Activated B cell treated with CpG ODN at 0.5 μM for 24 hours (primary cell): ENCODE measurements at regions not wholly inside any gene's neighbourhood (a gene's known extent, or its start where the extent isn't known, plus 50 kb on each side); places are given as distances from the start of the nearest gene placed in this dataset.

Experiments used
- ATAC-seq: fragments of 200-7000 bp; cut with Tn5 transposase; one replicate; pipeline ENCODE4 v1.10.0; 2021; ENCODE audit warnings: low read depth, mild to moderate bottlenecking, moderate library complexity
- CTCF ChIA-PET: fragments of 350-600 bp; sonication (Branson Sonifier 250); formaldehyde crosslinking; loops from one replicate; lab custom pipeline; 2021; ENCODE audit warnings: antibody characterized with exemption; lab: Charles Lee
- POLR2A ChIA-PET: fragments of 350-600 bp; sonication (Branson Sonifier 250); formaldehyde crosslinking; loops from one replicate; lab custom pipeline; 2021; ENCODE audit warnings: antibody characterized with exemption; lab: Charles Lee
- DNase-seq: peaks from one replicate; pipeline ENCODE4 v3.0.0; 2022
- H3K27ac Mint-ChIP-seq: one replicate; pipeline ENCODE4 v1.8.0; 2020; ENCODE audit warnings: mixed read lengths
- H3K27me3 Mint-ChIP-seq: one replicate; pipeline ENCODE4 v1.8.0; 2021; ENCODE audit warnings: mixed read lengths
- H3K36me3 Mint-ChIP-seq: one replicate; pipeline ENCODE4 v1.8.0; 2021; ENCODE audit warnings: low read depth, mixed read lengths
- H3K4me1 Mint-ChIP-seq: one replicate; pipeline ENCODE4 v1.8.0; 2021; ENCODE audit warnings: mixed read lengths
- H3K4me3 Mint-ChIP-seq: one replicate; pipeline ENCODE4 v1.8.0; 2020; ENCODE audit warnings: mild to moderate bottlenecking, mixed read lengths
- H3K9me3 Mint-ChIP-seq: one replicate; pipeline ENCODE4 v1.8.0; 2020; ENCODE audit warnings: mixed read lengths
- intact Hi-C: fragments of 100-400 bp; cut with micrococcal nuclease; formaldehyde crosslinking; loops from one replicate; pipeline ENCODE4 v1.15.1; 2024
- TF ChIP-seq, protein P1 (sequence below): fragments of 200-600 bp; IDR thresholded peaks from one replicate; pipeline ENCODE4 v1.8.0; 2022; ENCODE audit warnings: antibody characterized with exemption, mild to moderate bottlenecking

GRCh38 chr5:92906798-92907376 lies 674.1 kb downstream of the NR2F1-AS1 start:
- DNase-seq (no peak), ATAC-seq (no peak)
- Mint-ChIP-seq H3K27me3 (no peaks in the 10 kb centered on the region), H3K4me1 (no peaks in the 10 kb centered on the region), H3K27ac (no peak overlapping the region), H3K4me3 (no peak overlapping the region), H3K9me3 (no peaks in the 10 kb centered on the region), H3K36me3 (no peaks in the 10 kb centered on the region)
- ChIA-PET CTCF (no interaction called here), POLR2A (no interaction called here)
- intact Hi-C loops, result loop anchor here (5.0 kb wide), 1 partner anchor 895 kb away; no protein-coding TSS in a partner anchor
- TF ChIP-seq, protein P1, sequence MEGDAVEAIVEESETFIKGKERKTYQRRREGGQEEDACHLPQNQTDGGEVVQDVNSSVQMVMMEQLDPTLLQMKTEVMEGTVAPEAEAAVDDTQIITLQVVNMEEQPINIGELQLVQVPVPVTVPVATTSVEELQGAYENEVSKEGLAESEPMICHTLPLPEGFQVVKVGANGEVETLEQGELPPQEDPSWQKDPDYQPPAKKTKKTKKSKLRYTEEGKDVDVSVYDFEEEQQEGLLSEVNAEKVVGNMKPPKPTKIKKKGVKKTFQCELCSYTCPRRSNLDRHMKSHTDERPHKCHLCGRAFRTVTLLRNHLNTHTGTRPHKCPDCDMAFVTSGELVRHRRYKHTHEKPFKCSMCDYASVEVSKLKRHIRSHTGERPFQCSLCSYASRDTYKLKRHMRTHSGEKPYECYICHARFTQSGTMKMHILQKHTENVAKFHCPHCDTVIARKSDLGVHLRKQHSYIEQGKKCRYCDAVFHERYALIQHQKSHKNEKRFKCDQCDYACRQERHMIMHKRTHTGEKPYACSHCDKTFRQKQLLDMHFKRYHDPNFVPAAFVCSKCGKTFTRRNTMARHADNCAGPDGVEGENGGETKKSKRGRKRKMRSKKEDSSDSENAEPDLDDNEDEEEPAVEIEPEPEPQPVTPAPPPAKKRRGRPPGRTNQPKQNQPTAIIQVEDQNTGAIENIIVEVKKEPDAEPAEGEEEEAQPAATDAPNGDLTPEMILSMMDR, result no peak

DNA sequence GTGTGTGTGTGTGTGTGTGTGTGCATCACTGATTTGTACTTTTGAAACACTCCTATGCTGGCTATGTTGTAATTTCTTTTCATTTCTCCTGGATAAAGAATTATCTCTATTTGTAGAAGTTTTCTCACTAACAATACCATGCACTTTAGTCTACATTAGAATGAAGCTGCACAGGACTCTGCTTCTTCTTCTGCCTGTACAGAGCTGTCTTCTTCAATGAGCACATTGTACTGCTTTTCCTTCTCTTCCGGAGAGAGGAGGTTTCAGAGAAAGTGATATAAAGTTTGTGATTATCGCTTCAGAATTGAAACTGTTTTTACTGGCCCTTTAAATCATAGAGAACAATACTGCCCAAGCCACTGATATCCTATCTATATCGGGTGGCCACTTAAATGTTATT lies 677.0 kb downstream of the NR2F1-AS1 start:
- no peak for ATAC-seq
- H3K9me3 Mint-ChIP-seq, result peaks cover 5% of the 10 kb centered on the region
- ChIA-PET CTCF (no interaction called here), POLR2A (no interaction called here)
- no peaks in the 10 kb centered on the region for H3K4me1 Mint-ChIP-seq
- no peak overlapping the region for H3K27ac Mint-ChIP-seq
- intact Hi-C loops, result no loop called here
- no peaks in the 10 kb centered on the region for H3K27me3 Mint-ChIP-seq
- no peaks in the 10 kb centered on the region for H3K36me3 Mint-ChIP-seq
- TF ChIP-seq, protein P1, result no peak
- DNase-seq, result no peak
- H3K4me3 Mint-ChIP-seq, result no peak overlapping the region

DNA sequence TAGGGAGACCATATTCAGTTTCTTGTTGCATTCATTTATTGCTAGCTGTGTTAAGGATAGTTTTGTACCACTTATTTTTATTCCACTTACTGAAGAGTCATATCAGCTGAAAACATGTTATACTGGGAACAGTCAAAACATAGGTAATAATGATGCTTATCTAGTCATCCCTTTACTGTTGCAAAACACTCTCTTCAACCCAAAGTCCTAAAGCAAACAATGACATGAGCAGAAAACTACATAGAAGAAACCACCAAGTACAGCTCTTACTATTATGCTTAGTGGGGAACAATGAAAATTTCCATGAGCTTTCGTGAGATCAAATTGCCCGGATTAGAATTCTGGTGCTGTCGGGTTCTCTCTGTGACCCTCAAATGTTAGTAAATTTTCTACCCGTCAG lies 681.4 kb downstream of the NR2F1-AS1 start:
- CTCF ChIA-PET, result no interaction called here
- TF ChIP-seq, protein P1, result no peak
- Mint-ChIP-seq H3K9me3 (peaks cover 5% of the 10 kb centered on the region), H3K4me1 (no peaks in the 10 kb centered on the region), H3K36me3 (no peaks in the 10 kb centered on the region), H3K27me3 (no peaks in the 10 kb centered on the region), H3K4me3 (no peak overlapping the region), H3K27ac (no peak overlapping the region)
- intact Hi-C loops, result no loop called here
- ATAC-seq (no peak), DNase-seq (no peak)
- POLR2A ChIA-PET, result no interaction called here

- ChIA-PET POLR2A (no interaction called here), CTCF (no interaction called here)
- Mint-ChIP-seq H3K27me3 (no peaks in the 10 kb centered on the region), H3K4me1 (no peaks in the 10 kb centered on the region), H3K36me3 (no peaks in the 10 kb centered on the region), H3K9me3 (peaks cover 5% of the 10 kb centered on the region), H3K27ac (no peak overlapping the region), H3K4me3 (no peak overlapping the region)
- DNase-seq (no peak), ATAC-seq (no peak)
- intact Hi-C loops, result no loop called here
- TF ChIP-seq, protein P1, result no peak
Measured at GRCh38 chr5:92896722-92897121, 684.3 kb downstream of the NR2F1-AS1 start.

DNA sequence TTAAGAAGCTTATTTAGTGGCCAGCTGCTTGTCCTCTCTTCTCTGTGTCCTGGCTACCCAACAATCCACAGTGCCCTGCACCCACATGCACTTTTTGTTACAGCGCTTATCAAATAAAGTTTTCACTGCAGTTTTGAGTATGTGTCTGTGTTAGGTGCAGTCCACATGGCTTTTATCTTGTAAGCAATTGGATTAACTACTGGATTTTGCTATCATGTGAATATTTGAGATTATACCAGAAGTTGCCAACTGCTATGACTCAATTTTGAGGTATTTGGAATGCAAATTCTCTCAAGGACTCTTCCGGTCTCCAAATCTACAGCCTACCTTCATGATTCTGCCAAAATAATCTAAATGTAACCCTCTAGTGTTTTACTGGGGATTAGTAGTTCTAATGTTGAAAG lies 690.2 kb downstream of the NR2F1-AS1 start:
- CTCF ChIA-PET, result no interaction called here
- H3K27me3 Mint-ChIP-seq, result no peaks in the 10 kb centered on the region
- TF ChIP-seq, protein P1, result no peak
- H3K27ac Mint-ChIP-seq, result no peak overlapping the region
- DNase-seq (no peak), ATAC-seq (no peak)
- H3K4me1 Mint-ChIP-seq, result no peaks in the 10 kb centered on the region
- no peak overlapping the region for H3K4me3 Mint-ChIP-seq
- POLR2A ChIA-PET, result no interaction called here
- peaks cover 5% of the 10 kb centered on the region for H3K9me3 Mint-ChIP-seq
- intact Hi-C loops, result no loop called here
- H3K36me3 Mint-ChIP-seq, result no peaks in the 10 kb centered on the region
